Midbrain (tissue), 1 donor: ENCODE measurements at regions not wholly inside any gene's neighbourhood (a gene's known extent, or its start where the extent isn't known, plus 50 kb on each side); places are given as distances from the start of the nearest gene placed in this dataset.
A peak's percentile ranks its signal among the peaks of the same experiment; 100 is the strongest.
"Not testable (repeated sequence)": the region's sequence is repeated elsewhere in the genome, so short reads cannot be mapped to it uniquely, and the experiment has no call there.

Source experiments
- DNase-seq: peaks from one replicate; lab custom pipeline; 2025; lab: John Stamatoyannopoulos, UW

DNA sequence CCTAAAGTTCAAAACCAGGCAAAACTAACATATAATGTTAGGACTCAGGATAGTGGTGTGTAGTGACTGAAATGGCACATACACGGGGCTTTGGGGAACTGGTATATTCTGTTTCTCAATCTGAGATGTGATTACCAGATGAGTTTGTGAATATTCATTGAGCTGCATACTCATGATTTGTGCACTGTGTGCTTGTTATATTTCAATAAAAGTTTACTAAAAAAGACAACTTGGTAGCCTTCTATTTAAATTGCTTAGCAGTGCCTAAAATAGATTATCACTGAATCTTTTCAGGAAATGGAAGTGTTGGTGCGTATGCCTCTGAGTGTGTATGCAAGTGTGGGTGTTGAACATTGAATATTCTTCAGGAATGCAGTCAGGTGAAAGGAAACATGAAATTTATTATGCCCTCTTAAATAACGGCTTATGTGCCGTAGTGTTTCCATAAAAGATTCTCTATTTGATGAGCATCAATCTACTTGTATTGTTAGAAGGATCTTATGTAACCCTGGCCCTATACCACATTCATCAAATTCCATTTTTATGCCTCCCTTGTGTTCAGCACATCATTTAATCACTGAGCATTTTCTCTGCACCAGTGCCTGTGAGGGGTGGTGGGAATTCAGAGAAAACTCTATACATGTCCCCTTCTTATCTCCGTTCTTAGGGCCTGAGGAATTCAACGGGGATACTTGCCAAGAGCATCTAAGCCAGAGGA is 82.6 kb upstream of the AUTS2 start:
- no peak for DNase-seq

DNA sequence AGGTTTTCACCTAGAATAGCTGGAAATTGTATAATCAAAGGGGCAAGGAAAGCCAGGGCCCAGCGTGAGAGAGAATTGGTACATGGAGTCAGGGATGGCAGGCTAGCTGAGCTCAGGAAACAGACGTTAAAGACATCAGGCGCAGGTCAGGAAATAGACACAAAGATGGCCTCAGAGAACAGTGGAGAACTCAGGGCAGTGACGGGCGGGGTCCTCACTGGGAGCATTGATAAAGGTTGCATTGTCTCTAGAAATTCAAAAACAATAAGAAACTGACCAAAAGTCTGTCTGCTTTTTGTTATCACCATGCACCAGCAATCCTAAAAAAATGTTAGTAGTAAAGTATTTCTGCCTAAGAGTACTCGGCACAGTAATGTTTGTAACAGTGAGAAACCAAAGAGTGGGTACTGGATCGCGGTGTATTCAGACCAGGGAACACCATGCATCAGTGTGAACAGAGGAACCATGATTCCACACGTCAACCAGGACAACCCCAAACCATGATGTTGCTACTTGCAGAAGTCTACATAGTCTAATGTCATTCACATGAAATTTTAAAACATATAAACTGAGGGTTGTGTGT is 81.9 kb upstream of the AUTS2 start:
- DNase-seq = peak; percentile 4

DNA sequence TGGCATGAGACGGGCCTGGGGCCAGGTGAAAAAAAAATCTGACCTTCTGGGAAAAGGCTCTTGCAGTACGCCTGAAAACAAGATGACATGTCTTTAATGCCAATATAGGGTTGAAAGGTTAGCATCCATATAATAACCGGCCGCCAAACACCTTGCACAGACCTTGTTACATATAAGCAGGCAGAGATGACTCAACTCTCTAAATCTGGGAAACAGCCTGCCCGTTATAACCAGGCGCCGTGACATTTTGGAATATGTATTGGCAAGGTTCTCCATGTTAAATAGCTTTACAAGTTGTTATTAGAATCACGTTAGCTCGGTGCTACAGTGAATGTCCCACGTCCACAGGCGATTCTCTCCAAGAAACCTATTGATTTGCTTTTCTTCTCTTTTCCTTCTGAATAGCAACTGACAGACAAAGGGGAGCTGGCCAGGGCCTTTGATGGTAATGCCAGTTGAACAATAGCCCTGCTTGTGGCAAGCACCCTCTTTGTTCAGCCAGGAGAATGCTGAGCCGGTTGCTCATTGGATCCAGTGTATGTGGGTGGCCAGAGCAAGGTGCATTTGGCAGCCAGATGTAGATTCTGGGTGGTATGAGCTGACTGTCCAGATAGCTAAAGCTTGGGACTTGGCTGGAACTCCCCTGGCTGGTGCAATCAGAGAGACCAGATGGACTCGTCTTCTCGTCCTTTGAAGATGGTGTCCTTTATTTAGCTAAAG is 80.1 kb upstream of the AUTS2 start:
- peak; percentile 35 for DNase-seq

DNA sequence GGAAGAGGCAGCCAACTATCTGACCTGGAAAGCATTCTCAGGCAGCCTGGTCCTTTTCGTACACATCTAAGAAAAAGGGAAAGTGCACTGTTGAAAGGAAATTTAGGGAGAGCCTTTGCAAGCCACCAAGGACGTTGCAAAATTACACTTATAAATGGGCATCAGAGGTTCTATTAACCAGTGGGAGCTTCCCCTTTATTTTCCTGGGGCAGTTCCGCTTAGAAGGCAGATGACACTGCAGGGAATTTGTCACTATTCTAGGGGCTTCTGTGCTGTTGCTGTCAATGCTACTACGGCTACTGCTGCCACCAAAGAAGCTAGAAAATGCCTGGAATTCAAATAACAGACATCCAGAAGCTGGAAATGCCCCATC is 79.6 kb upstream of the AUTS2 start:
- DNase-seq = no peak

DNA sequence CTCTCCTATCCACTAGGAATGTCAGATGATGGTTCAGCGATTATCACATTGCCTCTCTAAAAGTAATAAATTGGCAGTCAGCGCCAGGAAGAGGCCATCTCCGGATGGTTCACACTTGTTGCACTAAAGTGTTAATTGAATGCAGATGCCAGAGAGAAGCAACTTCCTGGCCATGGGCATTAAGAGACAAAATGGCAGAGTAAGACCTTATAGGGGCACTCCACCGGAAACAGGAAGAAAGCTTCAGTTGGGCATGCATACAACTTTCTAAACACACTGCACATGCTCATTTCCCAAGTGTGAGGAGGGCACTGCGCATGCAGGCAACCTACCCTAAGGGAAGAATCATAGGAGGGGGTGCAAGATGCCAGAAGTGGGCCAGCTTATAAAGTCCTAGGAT is 71.7 kb upstream of the AUTS2 start:
- no peak for DNase-seq

DNA sequence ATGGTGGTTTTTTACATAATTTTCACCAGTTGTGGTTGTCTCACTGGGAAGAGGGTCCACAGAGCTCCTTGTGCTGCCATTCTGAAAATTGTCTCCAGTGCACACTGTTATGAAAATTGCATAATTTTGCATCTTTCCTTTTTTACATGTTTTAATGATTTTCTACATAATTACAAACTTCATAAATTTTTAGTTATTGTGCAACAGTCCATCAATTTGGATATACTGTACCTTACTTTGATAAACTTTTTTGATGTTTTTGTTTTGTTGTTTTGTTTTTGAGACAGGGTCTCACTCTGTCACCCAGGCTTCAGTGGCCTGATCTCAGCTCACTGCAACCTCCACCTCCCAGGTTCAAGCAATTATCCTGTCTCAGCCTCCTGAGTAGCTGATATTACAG is 70.6 kb upstream of the AUTS2 start:
- no peak for DNase-seq

DNA sequence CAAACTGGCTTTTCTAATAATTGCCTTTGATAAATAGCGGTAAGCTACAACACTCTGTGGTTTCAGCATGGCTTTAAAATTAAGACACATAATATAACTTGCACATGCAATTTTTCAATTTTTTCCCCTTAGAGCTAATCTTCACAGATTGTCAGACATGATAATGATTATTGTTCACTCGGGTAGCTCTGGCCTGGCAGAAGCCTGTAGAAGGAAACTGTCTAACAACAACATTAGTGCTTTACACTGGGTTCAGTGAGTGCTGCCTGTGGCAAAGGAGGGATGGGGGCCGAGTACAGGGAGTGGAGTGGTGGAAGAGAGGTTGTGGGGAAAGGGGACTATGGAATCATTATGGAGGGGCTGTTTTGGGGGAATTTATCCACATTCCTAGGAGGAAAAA is 67.2 kb upstream of the AUTS2 start:
- no peak for DNase-seq

DNA sequence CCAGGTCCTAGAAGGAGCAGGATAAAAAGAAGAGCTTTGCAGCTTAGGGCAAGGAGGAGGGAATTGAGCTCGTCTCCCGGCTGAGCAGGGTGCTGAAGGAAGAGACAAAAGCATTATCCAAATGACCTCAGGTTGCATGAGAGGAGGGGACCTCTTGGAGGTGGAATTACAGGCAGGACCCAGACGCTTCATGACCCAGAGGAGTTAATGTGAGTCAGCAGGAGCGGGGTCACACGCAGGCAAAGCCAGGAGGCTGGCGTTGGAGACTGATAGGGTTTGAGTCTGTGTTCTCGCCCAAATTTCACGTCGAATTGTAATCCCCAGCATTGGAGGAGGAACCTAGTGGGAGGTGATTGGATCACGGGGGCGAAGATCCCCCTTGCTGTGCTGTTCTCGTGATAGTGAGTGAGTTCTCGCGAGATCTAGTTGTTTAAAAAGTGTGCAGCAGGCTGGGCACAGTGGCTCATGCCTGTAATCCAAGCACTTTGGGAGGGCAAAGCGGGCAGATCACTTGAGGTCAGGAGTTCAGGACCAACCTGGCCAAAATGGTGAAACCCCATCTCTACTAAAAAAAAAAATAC is 63.7 kb upstream of the AUTS2 start:
- DNase-seq = no peak

DNA sequence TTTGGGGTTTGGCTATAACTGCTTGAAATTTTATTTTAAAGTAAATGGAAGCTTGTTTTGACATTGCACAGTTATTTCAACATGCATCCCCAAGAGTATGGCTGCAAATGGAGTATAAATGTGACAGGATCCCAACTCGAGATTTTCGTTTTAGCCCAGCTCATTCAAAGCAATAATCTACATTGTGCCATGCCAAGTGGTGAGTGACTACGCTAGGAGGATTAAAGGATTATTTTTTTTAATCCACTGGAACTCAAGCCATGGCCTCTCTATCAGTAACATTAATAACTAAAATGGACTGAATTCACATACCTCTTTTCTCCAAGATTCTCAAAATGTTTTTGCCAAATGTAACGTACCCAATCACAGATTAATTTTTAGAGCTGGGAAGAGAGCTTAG is 60.6 kb upstream of the AUTS2 start:
- DNase-seq = no peak

DNA sequence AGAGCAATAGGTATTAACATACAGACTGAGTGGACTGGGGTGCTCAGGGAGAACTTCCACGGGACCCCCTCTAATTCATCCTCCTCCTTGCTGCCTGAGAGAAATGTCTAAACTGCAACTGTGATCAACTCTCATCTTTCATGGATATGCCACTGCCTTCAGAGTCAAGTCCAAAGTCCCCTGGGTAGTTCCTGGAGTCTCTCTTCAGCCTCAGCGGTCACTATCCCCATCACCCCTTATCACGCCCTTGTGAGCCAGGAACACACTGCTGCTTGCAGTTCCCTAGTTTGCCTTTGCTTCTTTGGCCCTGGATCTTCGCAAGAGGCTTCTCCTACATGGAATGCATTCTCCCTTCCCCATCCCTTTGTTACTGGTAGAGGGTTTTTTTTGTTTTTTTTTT is 58.7 kb upstream of the AUTS2 start:
- DNase-seq = no peak

DNA sequence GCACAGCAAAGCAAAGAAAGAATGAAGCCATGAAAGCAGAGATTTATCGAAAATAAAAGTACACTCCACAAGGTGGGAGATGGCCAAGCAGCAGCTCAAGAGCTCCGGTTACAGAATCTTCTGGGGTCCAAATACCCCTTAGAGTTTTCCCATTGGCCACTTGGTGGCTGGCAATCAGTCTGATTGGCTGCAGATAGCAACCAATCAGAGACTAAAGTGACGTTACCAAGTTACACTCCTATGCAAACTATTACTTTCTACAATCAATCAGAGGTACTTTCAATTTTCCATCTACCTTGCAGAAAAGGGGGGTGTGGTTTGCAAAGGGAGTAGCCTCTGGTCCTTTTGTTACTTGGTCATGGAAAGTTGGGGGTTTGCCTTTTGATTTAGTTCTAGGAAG is 58.0 kb upstream of the AUTS2 start:
- DNase-seq = no peak

DNA sequence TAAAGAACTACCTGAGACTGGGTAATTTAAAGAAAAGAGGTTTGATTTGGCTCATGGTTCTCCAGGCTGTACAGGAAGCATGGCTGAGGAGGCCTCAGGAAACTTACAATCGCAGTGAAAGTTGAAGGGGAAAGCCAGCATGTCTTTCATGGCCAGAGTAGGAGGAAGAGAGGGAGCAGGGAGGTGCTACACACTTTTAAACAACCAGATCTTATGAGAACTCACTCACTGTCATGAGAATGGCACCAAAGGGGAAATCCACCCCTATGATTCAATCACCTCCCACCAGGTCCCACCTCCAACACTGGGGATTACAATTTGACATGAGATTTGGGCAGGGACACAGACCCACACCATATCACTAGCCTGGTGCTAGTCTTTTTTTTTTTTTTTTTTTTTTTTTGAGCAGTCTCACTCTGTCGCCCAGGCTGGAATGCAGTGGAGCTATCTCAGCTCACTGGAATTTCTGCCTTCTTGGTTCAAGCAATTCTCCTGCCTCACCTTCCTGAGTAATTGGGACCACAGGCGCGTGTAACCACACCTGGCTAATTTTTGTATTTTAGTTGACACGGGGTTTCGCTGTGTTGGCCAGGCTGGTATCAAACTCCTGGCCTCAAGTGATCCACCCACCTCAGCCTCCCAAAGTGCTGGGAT is 56.4 kb upstream of the AUTS2 start:
- not testable (repeated sequence) for DNase-seq

DNA sequence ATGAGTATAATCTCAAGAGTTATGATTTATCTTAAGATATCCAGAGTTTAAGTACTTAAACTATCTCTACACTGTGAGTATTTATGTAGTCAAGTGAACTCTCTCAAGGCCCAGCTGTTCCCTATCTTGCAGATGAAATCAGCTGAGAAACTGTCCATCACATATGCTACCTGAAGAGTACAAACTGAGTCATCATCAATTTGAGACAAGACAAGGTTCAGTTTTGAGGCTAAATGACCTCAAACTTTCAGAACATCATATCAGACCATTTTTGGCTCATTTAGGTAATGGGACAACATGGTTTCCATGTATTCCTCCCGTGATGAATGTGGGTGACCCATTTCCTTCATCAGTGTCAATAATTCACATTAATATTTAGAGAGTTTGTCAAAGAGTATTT is 53.1 kb upstream of the AUTS2 start:
- no peak for DNase-seq
